ENCODE measurements at regions not wholly inside any gene's neighbourhood (a gene's known extent, or its start where the extent isn't known, plus 50 kb on each side); places are given as distances from the start of the nearest gene placed in this dataset.

- no peaks in the 10 kb centered on the region for H4K20me1 ChIP-seq (ENCODE audit: control insufficient read depth, extremely low read depth, insufficient read depth, low read length)
- H3K4me3 ChIP-seq (replicated peaks in 1 of 4; ENCODE audit: control extremely low read depth in 1 of 4, insufficient read depth in 1 of 4, low read depth in 3 of 4, low read length in 4 of 4), result no peak overlapping the region
- DNase-seq (ENCODE audit: low read depth in 2 of 2), result peak in 1 of 2 donors; percentile 4
- no peaks in the 10 kb centered on the region for H3K36me3 ChIP-seq (ENCODE audit: control insufficient read depth, insufficient read depth, low read length)
- TF ChIP-seq, protein P1, sequence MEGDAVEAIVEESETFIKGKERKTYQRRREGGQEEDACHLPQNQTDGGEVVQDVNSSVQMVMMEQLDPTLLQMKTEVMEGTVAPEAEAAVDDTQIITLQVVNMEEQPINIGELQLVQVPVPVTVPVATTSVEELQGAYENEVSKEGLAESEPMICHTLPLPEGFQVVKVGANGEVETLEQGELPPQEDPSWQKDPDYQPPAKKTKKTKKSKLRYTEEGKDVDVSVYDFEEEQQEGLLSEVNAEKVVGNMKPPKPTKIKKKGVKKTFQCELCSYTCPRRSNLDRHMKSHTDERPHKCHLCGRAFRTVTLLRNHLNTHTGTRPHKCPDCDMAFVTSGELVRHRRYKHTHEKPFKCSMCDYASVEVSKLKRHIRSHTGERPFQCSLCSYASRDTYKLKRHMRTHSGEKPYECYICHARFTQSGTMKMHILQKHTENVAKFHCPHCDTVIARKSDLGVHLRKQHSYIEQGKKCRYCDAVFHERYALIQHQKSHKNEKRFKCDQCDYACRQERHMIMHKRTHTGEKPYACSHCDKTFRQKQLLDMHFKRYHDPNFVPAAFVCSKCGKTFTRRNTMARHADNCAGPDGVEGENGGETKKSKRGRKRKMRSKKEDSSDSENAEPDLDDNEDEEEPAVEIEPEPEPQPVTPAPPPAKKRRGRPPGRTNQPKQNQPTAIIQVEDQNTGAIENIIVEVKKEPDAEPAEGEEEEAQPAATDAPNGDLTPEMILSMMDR (conservative IDR thresholded peaks at IDR 0.05 in 1 of 2, IDR thresholded peaks at IDR 0.05 in 1 of 2; ENCODE audit: low read depth in 1 of 2, low read length in 2 of 2), result no peak
- TF ChIP-seq EZH2 (IDR thresholded peaks at IDR 0.05; ENCODE audit: low read length, missing control alignments), result no peak
- no peaks in the 10 kb centered on the region for H3K79me2 ChIP-seq (ENCODE audit: control insufficient read depth, insufficient read depth, low read length)
- no peak overlapping the region for H3K9ac ChIP-seq (ENCODE audit: insufficient read depth, low read length)
- H3K9me3 ChIP-seq (ENCODE audit: control insufficient read depth, insufficient read depth, low read depth, low read length), result no peaks in the 10 kb centered on the region
- H3K4me1 ChIP-seq (ENCODE audit: control insufficient read depth, extremely low read depth, insufficient read depth, low read length), result peaks cover 2% of the 10 kb centered on the region
- H3K27me3 ChIP-seq (ENCODE audit: control insufficient read depth, insufficient read depth, low read length), result no peaks in the 10 kb centered on the region
- no peak overlapping the region for H3K4me2 ChIP-seq (ENCODE audit: extremely low read depth, insufficient read depth, low read length)
- H3K27ac ChIP-seq (ENCODE audit: insufficient read depth, low read length), result no peak overlapping the region
- H2AFZ ChIP-seq (ENCODE audit: low read length), result no peak overlapping the region
Measured at GRCh38 chr7:16135658-16136057, 285.7 kb downstream of the CRPPA start.

DNA sequence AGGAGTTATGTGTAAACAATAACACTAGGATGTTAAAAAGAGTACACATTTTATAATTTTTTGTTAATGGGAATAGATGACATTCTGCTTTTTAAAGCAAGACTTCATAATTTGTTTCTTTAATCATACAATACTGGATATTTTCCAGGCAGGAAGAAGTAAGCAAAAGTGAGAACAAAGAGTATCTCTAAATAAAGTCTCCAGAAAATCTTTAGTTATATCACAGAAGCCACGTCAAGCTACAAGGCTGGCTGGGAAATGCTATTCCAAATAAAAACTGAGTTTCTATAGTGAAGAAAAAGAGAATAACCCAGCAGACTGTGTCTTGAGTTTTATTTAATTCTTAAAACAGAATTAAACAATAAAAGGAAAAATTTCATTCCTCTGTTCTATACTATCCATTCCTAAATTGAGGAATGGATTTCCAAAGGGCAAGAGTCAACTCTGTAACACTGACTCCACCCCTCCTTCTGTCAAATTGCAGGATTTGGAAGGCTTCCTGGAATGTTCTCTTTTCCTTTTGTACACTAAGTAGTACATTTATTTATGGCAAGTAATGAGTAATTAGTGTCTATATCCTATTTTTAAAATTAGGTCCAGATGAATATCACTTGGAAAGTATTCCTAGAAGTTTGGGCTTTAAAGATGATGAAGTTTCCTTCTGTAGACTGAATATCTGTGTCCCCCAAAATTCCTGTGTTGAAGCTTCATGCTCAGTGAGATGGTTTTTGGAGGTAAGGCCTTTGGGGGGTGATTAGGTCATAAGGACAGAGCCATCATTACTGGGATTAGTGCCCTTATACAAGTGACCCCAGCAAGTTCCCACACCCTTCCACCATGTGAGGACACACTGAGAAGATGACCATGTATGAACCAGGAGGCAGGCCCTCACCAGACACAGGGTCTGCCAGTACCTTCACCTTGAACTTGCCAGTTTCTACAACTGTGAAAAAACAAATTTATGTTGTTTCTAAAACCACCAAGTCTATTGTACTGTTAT, 290.9 kb downstream of the CRPPA start:
- H3K4me2 ChIP-seq (ENCODE audit: extremely low read depth, insufficient read depth, low read length), result peak overlapping the region; percentile 60
- no peak overlapping the region for H2AFZ ChIP-seq (ENCODE audit: low read length)
- TF ChIP-seq, protein P1 (conservative IDR thresholded peaks at IDR 0.05 in 1 of 2, IDR thresholded peaks at IDR 0.05 in 1 of 2; ENCODE audit: low read depth in 1 of 2, low read length in 2 of 2), result no peak
- no peak for TF ChIP-seq EZH2 (IDR thresholded peaks at IDR 0.05; ENCODE audit: low read length, missing control alignments)
- H4K20me1 ChIP-seq (ENCODE audit: control insufficient read depth, extremely low read depth, insufficient read depth, low read length), result no peaks in the 10 kb centered on the region
- peak; percentile 53 to 72 for DNase-seq (ENCODE audit: low read depth in 2 of 2)
- no peak overlapping the region for H3K4me3 ChIP-seq (replicated peaks in 1 of 4; ENCODE audit: control extremely low read depth in 1 of 4, insufficient read depth in 1 of 4, low read depth in 3 of 4, low read length in 4 of 4)
- H3K27me3 ChIP-seq (ENCODE audit: control insufficient read depth, insufficient read depth, low read length), result no peaks in the 10 kb centered on the region
- no peaks in the 10 kb centered on the region for H3K79me2 ChIP-seq (ENCODE audit: control insufficient read depth, insufficient read depth, low read length)
- no peaks in the 10 kb centered on the region for H3K36me3 ChIP-seq (ENCODE audit: control insufficient read depth, insufficient read depth, low read length)
- no peaks in the 10 kb centered on the region for H3K9me3 ChIP-seq (ENCODE audit: control insufficient read depth, insufficient read depth, low read depth, low read length)
- H3K9ac ChIP-seq (ENCODE audit: insufficient read depth, low read length), result no peak overlapping the region
- H3K27ac ChIP-seq (ENCODE audit: insufficient read depth, low read length), result no peak overlapping the region
- peaks cover 3% of the 10 kb centered on the region for H3K4me1 ChIP-seq (ENCODE audit: control insufficient read depth, extremely low read depth, insufficient read depth, low read length)

DNA sequence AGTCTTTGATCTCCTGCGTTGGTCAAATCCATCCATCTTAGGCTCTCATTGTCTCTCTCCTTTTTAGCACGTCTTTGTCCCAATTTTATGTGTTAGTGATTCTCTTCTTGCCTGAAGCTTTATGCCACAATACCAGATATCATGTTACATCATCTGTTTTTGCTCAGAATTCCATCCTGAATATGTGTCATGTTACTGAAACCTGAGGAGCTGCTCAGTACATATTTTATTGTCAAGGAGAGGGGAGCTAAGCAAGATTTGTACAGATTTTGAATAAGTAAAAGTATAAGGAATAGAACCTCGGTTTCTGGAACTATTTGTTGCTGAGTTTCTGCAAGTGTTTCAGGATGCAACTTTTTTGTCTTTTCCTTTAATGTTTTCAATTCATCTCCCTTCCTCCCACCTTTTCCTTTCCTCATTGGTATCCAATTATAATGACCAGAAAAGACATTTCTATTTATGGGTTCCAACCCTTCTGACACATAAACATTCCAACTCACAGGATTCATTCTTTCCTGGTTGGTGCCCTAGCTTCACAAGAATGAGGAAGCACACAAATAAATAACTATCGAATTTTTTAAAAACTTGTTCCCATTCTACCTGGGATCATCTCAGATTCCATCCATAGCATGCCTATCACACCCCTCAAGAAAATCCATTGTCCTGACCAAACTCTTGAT, 291.8 kb downstream of the CRPPA start:
- peaks cover 3% of the 10 kb centered on the region for H3K4me1 ChIP-seq (ENCODE audit: control insufficient read depth, extremely low read depth, insufficient read depth, low read length)
- H2AFZ ChIP-seq (ENCODE audit: low read length), result no peak overlapping the region
- no peak overlapping the region for H3K27ac ChIP-seq (ENCODE audit: insufficient read depth, low read length)
- TF ChIP-seq, protein P1 (conservative IDR thresholded peaks at IDR 0.05 in 1 of 2, IDR thresholded peaks at IDR 0.05 in 1 of 2; ENCODE audit: low read depth in 1 of 2, low read length in 2 of 2), result no peak
- TF ChIP-seq EZH2 (IDR thresholded peaks at IDR 0.05; ENCODE audit: low read length, missing control alignments), result no peak
- H3K4me3 ChIP-seq (replicated peaks in 1 of 4; ENCODE audit: control extremely low read depth in 1 of 4, insufficient read depth in 1 of 4, low read depth in 3 of 4, low read length in 4 of 4), result no peak overlapping the region
- DNase-seq (ENCODE audit: low read depth in 2 of 2), result peak; percentile 76 to 89
- no peaks in the 10 kb centered on the region for H3K9me3 ChIP-seq (ENCODE audit: control insufficient read depth, insufficient read depth, low read depth, low read length)
- H3K9ac ChIP-seq (ENCODE audit: insufficient read depth, low read length), result no peak overlapping the region
- H4K20me1 ChIP-seq (ENCODE audit: control insufficient read depth, extremely low read depth, insufficient read depth, low read length), result no peaks in the 10 kb centered on the region
- no peaks in the 10 kb centered on the region for H3K79me2 ChIP-seq (ENCODE audit: control insufficient read depth, insufficient read depth, low read length)
- H3K36me3 ChIP-seq (ENCODE audit: control insufficient read depth, insufficient read depth, low read length), result no peaks in the 10 kb centered on the region
- peak overlapping the region; percentile 60 for H3K4me2 ChIP-seq (ENCODE audit: extremely low read depth, insufficient read depth, low read length)
- no peaks in the 10 kb centered on the region for H3K27me3 ChIP-seq (ENCODE audit: control insufficient read depth, insufficient read depth, low read length)
